ENCODE measurements at regions not wholly inside any gene's neighbourhood (a gene's known extent, or its start where the extent isn't known, plus 50 kb on each side); places are given as distances from the start of the nearest gene placed in this dataset.

- TF ChIP-seq, protein P1, sequence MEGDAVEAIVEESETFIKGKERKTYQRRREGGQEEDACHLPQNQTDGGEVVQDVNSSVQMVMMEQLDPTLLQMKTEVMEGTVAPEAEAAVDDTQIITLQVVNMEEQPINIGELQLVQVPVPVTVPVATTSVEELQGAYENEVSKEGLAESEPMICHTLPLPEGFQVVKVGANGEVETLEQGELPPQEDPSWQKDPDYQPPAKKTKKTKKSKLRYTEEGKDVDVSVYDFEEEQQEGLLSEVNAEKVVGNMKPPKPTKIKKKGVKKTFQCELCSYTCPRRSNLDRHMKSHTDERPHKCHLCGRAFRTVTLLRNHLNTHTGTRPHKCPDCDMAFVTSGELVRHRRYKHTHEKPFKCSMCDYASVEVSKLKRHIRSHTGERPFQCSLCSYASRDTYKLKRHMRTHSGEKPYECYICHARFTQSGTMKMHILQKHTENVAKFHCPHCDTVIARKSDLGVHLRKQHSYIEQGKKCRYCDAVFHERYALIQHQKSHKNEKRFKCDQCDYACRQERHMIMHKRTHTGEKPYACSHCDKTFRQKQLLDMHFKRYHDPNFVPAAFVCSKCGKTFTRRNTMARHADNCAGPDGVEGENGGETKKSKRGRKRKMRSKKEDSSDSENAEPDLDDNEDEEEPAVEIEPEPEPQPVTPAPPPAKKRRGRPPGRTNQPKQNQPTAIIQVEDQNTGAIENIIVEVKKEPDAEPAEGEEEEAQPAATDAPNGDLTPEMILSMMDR (IDR thresholded peaks at IDR 0.05; ENCODE audit: insufficient read depth, low read length, poor library complexity, severe bottlenecking): no peak
- no peak for TF ChIP-seq EZH2phosphoT487 (conservative IDR thresholded peaks at IDR 0.05; ENCODE audit: low read length)
These were observed 457.0 kb downstream of the SPATA31D1 start for GRCh38 chr9:82445556-82445955.
